MM.1S (cell line): ENCODE measurements at regions not wholly inside any gene's neighbourhood (a gene's known extent, or its start where the extent isn't known, plus 50 kb on each side); places are given as distances from the start of the nearest gene placed in this dataset.

Experiments used
- DNase-seq: peaks from one replicate; pipeline ENCODE4 v3.0.0-alpha.2; 2015
- H2AFZ ChIP-seq: fragments of 300-600 bp; sonication (generic); 2 replicates; pipeline ENCODE4 v1.6.0; 2016; ENCODE audit warnings: antibody characterized with exemption, low read length
- H3F3A ChIP-seq: fragments of 300-600 bp; sonication (generic); 2 replicates; pipeline ENCODE4 v1.6.1; 2016; ENCODE audit warnings: mild to moderate bottlenecking, antibody characterized with exemption, low read length, moderate library complexity, mixed read lengths; ENCODE audit not compliant: insufficient read depth
- H3K27ac ChIP-seq: fragments of 300-600 bp; sonication (generic); 2 replicates; pipeline ENCODE4 v1.5.1; 2016; ENCODE audit warnings: mild to moderate bottlenecking, low read length
- H3K27me3 ChIP-seq: fragments of 300-600 bp; sonication (generic); replicated peaks from 2 replicates; pipeline ENCODE4 v1.6.0; 2016; ENCODE audit warnings: low read length; ENCODE audit not compliant: insufficient read depth
- H3K36me3 ChIP-seq: fragments of 300-600 bp; sonication (generic); replicated peaks from 2 replicates; pipeline ENCODE4 v1.6.1; 2016; ENCODE audit warnings: mild to moderate bottlenecking, low read length, mixed read lengths; ENCODE audit not compliant: insufficient read depth
- H3K4me1 ChIP-seq: fragments of 300-600 bp; sonication (generic); 2 replicates; pipeline ENCODE4 v1.6.1; 2016; ENCODE audit warnings: low read length, mixed read lengths
- H3K4me2 ChIP-seq: fragments of 300-600 bp; sonication (generic); 2 replicates; pipeline ENCODE4 v1.6.0; 2016; ENCODE audit warnings: low read depth, low read length
- H3K4me3 ChIP-seq: fragments of 300-600 bp; sonication (generic); 2 replicates; pipeline ENCODE4 v1.5.1; 2016; ENCODE audit warnings: low read length, mixed read lengths
- H3K79me2 ChIP-seq: fragments of 300-600 bp; sonication (generic); 2 replicates; pipeline ENCODE4 v1.6.1; 2016; ENCODE audit warnings: mixed run types, low read length, mixed read lengths
- H3K9ac ChIP-seq: fragments of 300-600 bp; sonication (generic); 2 replicates; pipeline ENCODE4 v1.6.1; 2016; ENCODE audit warnings: low read length, mixed read lengths
- H3K9me2 ChIP-seq: fragments of 300-600 bp; sonication (generic); replicated peaks from 2 replicates; pipeline ENCODE4 v1.6.1; 2016; ENCODE audit warnings: mild to moderate bottlenecking, low read length, mixed read lengths; ENCODE audit not compliant: insufficient read depth
- H3K9me3 ChIP-seq: fragments of 300-600 bp; sonication (generic); replicated peaks from 2 replicates; pipeline ENCODE4 v1.6.1; 2016; ENCODE audit warnings: mild to moderate bottlenecking, low read length, mixed read lengths; ENCODE audit not compliant: insufficient read depth
- H4K20me1 ChIP-seq: fragments of 300-600 bp; sonication (generic); 2 replicates; pipeline ENCODE4 v1.6.1; 2016; ENCODE audit warnings: mild to moderate bottlenecking, low read length, moderate library complexity, mixed read lengths; ENCODE audit not compliant: insufficient read depth
- EZH2 ChIP-seq: fragments of 300-600 bp; sonication (generic); optimal IDR thresholded peaks from 2 replicates; pipeline ENCODE3; 2017; ENCODE audit warnings: low read depth, mild to moderate bottlenecking, antibody characterized with exemption, low read length, mixed read lengths
- EZH2phosphoT487 ChIP-seq: fragments of 300-600 bp; sonication (generic); IDR thresholded peaks from 2 replicates; pipeline ENCODE4 v1.6.1; 2018; ENCODE audit warnings: antibody characterized with exemption, low read length
- TF ChIP-seq, protein P1 (sequence below): fragments of 300-600 bp; sonication (generic); IDR thresholded peaks from 2 replicates; pipeline ENCODE4 v1.5.1; 2016; ENCODE audit warnings: antibody characterized with exemption, low read length, mixed read lengths

DNA sequence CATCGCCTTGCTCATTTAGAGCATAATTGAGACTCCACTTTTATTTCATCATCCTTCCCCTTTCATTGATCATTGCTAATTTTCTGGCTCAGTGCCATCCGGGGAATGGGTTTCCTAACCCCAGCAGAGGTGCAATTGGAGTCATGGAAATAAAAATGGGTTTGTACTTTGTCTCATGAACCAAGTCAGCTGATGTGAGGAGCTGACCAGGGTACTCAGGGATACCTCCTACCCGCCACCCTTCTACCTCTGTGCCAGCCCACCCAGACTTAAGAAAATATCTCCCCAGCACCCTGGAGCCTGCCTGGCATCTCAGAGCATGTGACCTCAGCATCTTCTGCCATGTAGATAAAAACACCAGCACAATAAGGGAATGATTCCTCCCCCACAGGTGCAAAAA is 59.1 kb upstream of the MAFB start:
- Histone ChIP-seq H3K4me2 (no peak overlapping the region), H3K36me3 (no peaks in the 10 kb centered on the region), H3K4me3 (no peak overlapping the region), H3K27ac (no peak overlapping the region), H3K79me2 (no peaks in the 10 kb centered on the region), H3K9me3 (no peaks in the 10 kb centered on the region), H2AFZ (no peak overlapping the region), H3K9me2 (no peaks in the 10 kb centered on the region), H3K9ac (no peak overlapping the region), H3K4me1 (no peaks in the 10 kb centered on the region), H3F3A (no peaks in the 10 kb centered on the region), H4K20me1 (no peaks in the 10 kb centered on the region), H3K27me3 (no peaks in the 10 kb centered on the region)
- no peak for DNase-seq
- TF ChIP-seq, protein P1, sequence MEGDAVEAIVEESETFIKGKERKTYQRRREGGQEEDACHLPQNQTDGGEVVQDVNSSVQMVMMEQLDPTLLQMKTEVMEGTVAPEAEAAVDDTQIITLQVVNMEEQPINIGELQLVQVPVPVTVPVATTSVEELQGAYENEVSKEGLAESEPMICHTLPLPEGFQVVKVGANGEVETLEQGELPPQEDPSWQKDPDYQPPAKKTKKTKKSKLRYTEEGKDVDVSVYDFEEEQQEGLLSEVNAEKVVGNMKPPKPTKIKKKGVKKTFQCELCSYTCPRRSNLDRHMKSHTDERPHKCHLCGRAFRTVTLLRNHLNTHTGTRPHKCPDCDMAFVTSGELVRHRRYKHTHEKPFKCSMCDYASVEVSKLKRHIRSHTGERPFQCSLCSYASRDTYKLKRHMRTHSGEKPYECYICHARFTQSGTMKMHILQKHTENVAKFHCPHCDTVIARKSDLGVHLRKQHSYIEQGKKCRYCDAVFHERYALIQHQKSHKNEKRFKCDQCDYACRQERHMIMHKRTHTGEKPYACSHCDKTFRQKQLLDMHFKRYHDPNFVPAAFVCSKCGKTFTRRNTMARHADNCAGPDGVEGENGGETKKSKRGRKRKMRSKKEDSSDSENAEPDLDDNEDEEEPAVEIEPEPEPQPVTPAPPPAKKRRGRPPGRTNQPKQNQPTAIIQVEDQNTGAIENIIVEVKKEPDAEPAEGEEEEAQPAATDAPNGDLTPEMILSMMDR = no peak
- TF ChIP-seq EZH2 (no peak), EZH2phosphoT487 (no peak)

DNA sequence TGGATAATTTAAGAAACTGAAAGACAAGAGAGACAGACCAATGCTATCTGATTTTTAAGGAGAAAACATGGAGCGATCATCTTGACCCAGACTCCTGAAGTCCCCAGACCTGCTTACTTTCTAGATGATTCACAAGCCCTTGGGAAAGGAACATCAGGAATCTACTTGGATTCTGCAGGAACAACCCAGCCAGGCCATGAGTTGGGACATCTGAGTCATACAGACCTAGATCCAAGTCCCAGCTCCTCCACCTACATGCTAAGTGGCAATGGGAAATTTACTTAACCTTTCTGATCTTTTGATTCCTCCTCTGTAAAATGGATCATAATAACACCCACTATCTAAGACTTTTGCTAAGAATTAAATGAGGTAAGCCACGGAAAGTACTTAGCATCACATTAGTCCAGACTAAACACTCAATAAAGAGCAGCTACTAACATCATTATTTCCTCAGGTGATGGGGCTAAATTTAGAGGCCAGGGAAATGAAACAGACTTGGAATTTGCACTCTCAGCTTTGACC is 61.0 kb upstream of the MAFB start:
- H3K4me3 ChIP-seq = no peak overlapping the region
- no peaks in the 10 kb centered on the region for H3K9me3 ChIP-seq
- no peak overlapping the region for H3K9ac ChIP-seq
- H3K4me1 ChIP-seq = no peaks in the 10 kb centered on the region
- no peaks in the 10 kb centered on the region for H4K20me1 ChIP-seq
- no peaks in the 10 kb centered on the region for H3K27me3 ChIP-seq
- H3K4me2 ChIP-seq = no peak overlapping the region
- no peaks in the 10 kb centered on the region for H3K36me3 ChIP-seq
- no peaks in the 10 kb centered on the region for H3K9me2 ChIP-seq
- no peaks in the 10 kb centered on the region for H3K79me2 ChIP-seq
- H3F3A ChIP-seq = no peaks in the 10 kb centered on the region
- DNase-seq = no peak
- H2AFZ ChIP-seq = no peak overlapping the region
- TF ChIP-seq, protein P1 = no peak
- TF ChIP-seq EZH2 (no peak), EZH2phosphoT487 (no peak)
- no peak overlapping the region for H3K27ac ChIP-seq

DNA sequence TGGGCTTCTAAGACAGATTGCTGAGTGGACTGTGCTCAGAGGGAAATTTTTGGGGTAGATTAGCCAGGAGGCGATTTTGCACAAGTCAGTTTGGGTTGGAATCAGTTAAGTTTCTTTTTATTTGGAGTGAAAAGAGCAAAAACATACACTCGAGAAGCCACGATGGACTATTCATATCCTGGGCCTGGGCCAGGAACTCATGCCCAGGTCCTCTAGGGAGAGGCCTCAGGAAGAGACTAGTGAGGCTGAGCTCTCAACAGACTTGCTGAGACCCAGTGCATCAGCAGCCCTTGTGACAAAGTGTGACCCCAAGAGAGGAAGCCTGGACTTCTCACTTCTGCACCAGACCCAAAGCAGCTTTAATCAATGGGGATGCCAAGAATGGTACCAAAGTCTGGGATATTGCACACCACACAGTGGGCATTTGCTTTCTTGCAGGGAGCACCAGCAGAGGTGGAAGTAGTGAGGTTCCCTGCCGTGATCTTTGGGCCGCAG is 61.6 kb upstream of the MAFB start:
- H3K36me3 ChIP-seq = no peaks in the 10 kb centered on the region
- H3F3A ChIP-seq = no peaks in the 10 kb centered on the region
- no peak overlapping the region for H3K4me2 ChIP-seq
- no peak for DNase-seq
- H3K9me3 ChIP-seq = no peaks in the 10 kb centered on the region
- no peak overlapping the region for H3K27ac ChIP-seq
- H3K9ac ChIP-seq = no peak overlapping the region
- no peaks in the 10 kb centered on the region for H3K27me3 ChIP-seq
- H3K4me3 ChIP-seq = no peak overlapping the region
- H3K79me2 ChIP-seq = no peaks in the 10 kb centered on the region
- TF ChIP-seq EZH2 (no peak), EZH2phosphoT487 (no peak)
- TF ChIP-seq, protein P1 = no peak
- H2AFZ ChIP-seq = no peak overlapping the region
- H3K9me2 ChIP-seq = no peaks in the 10 kb centered on the region
- H3K4me1 ChIP-seq = no peaks in the 10 kb centered on the region
- H4K20me1 ChIP-seq = no peaks in the 10 kb centered on the region
